AG10803 (cell line): ENCODE measurements at regions not wholly inside any gene's neighbourhood (a gene's known extent, or its start where the extent isn't known, plus 50 kb on each side); places are given as distances from the start of the nearest gene placed in this dataset.

ENCODE experiments used
- DNase-seq: peaks from one replicate; pipeline ENCODE4 v3.0.0; 2010; ENCODE audit warnings: low read depth
- H3K4me3 ChIP-seq: 2 replicates; pipeline ENCODE4 v1.5.1; 2011; ENCODE audit warnings: mild to moderate bottlenecking, low read length, control low read depth
- TF ChIP-seq, protein P1 (sequence below): conservative IDR thresholded peaks from 2 replicates; pipeline ENCODE4 v1.5.1; 2011; ENCODE audit warnings: mild to moderate bottlenecking, low read length, control low read depth, inconsistent platforms

DNA sequence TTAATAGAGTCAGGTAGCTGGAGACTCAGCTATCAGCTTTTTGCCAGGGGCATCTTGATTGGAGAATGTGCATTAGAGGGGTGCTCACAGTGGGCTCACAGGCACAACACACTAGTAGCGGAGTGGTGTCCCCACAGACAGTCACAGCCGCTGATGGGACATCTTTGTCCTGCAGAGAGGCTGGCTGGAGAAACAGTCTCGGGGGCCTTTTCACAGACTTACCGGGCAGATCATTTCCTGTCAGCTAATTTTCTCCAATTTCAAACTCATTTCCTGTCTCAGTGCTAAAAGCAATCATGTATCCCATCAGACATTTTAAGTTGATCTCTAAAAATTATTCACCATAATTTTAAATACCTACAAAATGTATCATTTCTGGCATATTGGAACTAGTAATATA lies 562.6 kb downstream of the DCDC2C start:
- DNase-seq: no peak
- TF ChIP-seq, protein P1, sequence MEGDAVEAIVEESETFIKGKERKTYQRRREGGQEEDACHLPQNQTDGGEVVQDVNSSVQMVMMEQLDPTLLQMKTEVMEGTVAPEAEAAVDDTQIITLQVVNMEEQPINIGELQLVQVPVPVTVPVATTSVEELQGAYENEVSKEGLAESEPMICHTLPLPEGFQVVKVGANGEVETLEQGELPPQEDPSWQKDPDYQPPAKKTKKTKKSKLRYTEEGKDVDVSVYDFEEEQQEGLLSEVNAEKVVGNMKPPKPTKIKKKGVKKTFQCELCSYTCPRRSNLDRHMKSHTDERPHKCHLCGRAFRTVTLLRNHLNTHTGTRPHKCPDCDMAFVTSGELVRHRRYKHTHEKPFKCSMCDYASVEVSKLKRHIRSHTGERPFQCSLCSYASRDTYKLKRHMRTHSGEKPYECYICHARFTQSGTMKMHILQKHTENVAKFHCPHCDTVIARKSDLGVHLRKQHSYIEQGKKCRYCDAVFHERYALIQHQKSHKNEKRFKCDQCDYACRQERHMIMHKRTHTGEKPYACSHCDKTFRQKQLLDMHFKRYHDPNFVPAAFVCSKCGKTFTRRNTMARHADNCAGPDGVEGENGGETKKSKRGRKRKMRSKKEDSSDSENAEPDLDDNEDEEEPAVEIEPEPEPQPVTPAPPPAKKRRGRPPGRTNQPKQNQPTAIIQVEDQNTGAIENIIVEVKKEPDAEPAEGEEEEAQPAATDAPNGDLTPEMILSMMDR: no peak
- H3K4me3 ChIP-seq: no peak overlapping the region

DNA sequence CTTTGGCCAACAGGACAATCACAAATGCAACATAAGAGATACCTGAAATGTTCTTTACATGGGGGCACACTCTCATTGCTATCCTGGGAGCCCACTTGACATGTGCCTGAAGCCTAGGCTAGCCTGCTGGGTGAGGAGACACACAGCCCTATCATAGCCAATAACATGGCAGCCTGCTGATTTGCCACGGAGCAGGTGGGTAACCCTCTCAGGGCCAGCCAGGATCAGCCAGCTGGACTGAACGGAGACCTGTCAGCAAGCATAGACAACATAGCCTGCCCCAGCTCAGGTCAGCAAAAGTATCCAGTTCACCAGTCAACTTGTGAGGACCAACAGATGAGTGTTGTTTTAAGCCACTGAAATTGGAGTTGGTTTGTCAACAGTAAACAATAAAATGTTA lies 566.5 kb downstream of the DCDC2C start:
- H3K4me3 ChIP-seq: no peak overlapping the region
- TF ChIP-seq, protein P1: no peak
- DNase-seq: no peak

DNA sequence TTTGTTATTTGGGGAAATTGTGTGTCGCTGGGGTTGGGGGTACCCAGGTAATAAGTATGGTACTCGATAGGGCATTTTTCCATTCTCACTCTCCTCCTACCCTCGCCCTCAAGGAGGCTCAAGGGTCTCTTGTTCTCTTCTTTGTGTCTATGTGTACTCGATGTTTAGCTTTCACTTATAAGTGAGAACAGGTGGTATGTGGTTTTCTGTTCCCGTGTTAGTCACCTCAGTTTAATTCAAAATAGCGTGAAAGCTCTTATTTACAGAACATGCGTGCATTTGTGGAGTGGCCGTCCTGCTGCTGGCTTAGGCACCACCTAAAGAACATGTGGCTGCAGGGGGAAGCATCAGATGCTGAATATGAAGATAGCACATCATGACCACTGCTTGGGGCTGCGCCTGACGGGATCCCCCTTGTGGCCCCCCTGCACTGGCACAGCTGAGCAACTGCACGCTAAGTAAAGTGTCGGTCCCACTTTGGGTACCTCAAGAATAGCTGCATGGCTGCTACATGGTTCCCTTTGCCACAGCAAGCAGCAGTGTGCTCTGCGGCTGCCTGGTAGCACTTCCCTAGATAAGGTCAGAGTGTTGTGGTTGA lies 569.0 kb downstream of the DCDC2C start:
- TF ChIP-seq, protein P1: no peak
- no peak for DNase-seq

DNA sequence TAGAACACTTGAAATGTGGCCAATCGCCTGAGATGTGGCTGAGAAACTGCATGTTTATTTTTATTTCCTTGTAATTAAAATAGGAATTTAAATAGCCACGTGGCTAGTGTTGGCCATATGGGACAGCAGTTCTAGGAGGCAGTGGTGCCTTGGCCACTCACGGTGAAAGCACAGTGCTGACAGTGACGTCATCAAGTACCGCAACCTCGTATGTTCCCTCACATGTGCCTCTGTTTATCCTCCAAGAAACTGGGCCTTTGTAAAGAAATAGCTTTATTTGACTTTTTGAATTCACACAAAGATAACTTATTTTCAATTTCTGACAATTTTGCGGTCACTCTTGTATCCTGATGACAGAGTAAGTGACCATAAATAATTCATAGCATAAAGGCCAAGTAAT lies 575.0 kb downstream of the DCDC2C start:
- no peak overlapping the region for H3K4me3 ChIP-seq

More for the DNA sequence above, 569.0 kb downstream of the DCDC2C start:
- no peak overlapping the region for H3K4me3 ChIP-seq

DNA sequence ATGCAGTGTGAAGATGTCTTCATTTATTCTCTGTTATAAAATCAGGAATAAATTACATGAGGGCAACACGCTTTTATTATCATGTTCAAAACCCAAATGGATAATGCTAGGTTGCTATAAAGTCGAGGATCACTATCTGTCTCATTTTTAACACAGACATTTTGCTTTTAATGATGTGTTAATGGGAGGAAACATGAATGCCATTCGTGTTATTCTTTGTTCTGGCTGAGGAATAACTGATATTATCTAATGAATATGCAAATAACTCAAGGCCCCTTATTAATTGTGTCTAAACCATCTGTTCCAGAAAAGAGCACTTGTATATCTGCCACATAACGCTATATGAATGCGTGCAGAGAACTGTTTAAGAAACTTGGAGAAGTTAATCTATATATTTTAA lies 576.1 kb downstream of the DCDC2C start:
- H3K4me3 ChIP-seq: no peak overlapping the region
- TF ChIP-seq, protein P1: no peak
- DNase-seq: no peak

More for the DNA sequence above, 575.0 kb downstream of the DCDC2C start:
- no peak for DNase-seq
- TF ChIP-seq, protein P1: no peak

DNA sequence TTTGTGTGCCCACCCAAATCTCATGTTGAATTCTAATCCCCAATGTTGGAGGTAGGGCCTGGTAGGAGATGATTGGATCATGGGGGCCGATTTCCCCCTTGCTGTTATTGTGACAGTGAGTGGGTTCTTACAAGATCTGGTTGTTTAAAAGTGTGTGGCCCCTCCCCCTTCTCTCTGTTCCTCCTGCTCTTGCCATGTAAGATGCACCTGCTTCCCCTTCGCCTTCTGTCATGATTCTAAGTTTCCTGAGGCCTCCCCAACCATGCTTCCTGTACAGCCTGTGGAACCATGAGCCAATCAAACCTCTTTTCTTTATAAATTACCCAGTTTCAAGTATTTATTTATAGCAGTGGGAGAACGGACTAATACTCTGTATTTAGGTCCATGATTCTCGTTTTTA lies 588.1 kb downstream of the DCDC2C start:
- TF ChIP-seq, protein P1: no peak
- no peak for DNase-seq
- H3K4me3 ChIP-seq: no peak overlapping the region

DNA sequence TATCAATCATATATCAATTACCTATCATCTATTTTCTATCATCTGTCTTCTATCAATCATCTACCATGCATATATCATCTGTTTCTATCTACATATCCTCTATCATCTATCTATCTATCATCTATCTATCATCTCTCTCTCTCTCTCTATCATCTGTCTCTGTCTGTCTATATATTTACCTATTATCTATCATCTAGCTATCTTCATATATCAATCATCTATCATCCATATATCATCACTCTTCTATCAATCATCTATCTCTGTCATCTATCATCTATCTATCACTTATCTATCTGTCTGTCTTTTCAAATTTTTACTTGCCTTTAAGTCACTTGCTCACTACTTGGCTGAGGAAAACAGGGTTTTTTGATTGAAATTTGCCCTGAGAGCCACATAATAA lies 592.3 kb downstream of the DCDC2C start:
- TF ChIP-seq, protein P1: no peak
- no peak for DNase-seq
- H3K4me3 ChIP-seq: no peak overlapping the region
